ENCODE measurements at regions not wholly inside any gene's neighbourhood (a gene's known extent, or its start where the extent isn't known, plus 50 kb on each side); places are given as distances from the start of the nearest gene placed in this dataset.

- TF ChIP-seq CTCF (IDR thresholded peaks at IDR 0.05) (no peak), POLR2A (IDR thresholded peaks at IDR 0.05) (no peak)
These were observed 181.1 kb upstream of the NAMPT start for GRCh38 chr7:106465704-106466468.
